PC-3 (cell line): ENCODE measurements at regions not wholly inside any gene's neighbourhood (a gene's known extent, or its start where the extent isn't known, plus 50 kb on each side); places are given as distances from the start of the nearest gene placed in this dataset.

Source experiments
- ATAC-seq: fragments of 200-7000 bp; cut with Tn5 transposase; 2 replicates; pipeline ENCODE4 v1.9.1; 2020; ENCODE audit warnings: mild to moderate bottlenecking, moderate library complexity
- BruUV-seq: library from RNA; stranded (reverse); fragments of 400-500 nt; replicated peaks from 2 replicates; lab custom pipeline; 2021; lab: Mats Ljungman, UMichigan
- CTCF ChIA-PET: fragments of 300-600 bp; sonication (Branson Sonifier 250); formaldehyde crosslinking; loops from one replicate; lab custom pipeline; 2022; ENCODE audit warnings: antibody characterized with exemption; lab: Charles Lee
- POLR2A ChIA-PET: fragments of 300-600 bp; sonication (Branson Sonifier 250); formaldehyde crosslinking; loops from one replicate; lab custom pipeline; 2022; ENCODE audit warnings: antibody characterized with exemption; ENCODE audit not compliant: unreplicated experiment; lab: Charles Lee
- DNase-seq: peaks from one replicate; pipeline ENCODE4 v3.0.0-alpha.2; 2015
- H2AFZ ChIP-seq: fragments of 300-600 bp; sonication (generic); 2 replicates; pipeline ENCODE4 v1.6.0; 2016; ENCODE audit warnings: antibody characterized with exemption, low read length
- H3F3A ChIP-seq: fragments of 300-600 bp; sonication (generic); one replicate; pipeline ENCODE4 v1.6.0; 2017; ENCODE audit warnings: antibody characterized with exemption, low read length, control low read depth, mild to moderate bottlenecking; ENCODE audit not compliant: unreplicated experiment
- H3K27ac ChIP-seq: fragments of 300-600 bp; sonication (generic); 2 replicates; pipeline ENCODE4 v1.5.1; 2016; ENCODE audit warnings: mild to moderate bottlenecking, low read length
- H3K27me3 ChIP-seq: fragments of 300-600 bp; sonication (generic); 2 replicates; pipeline ENCODE4 v1.6.1; 2016; ENCODE audit warnings: low read length, mixed read lengths
- H3K36me3 ChIP-seq: fragments of 300-600 bp; sonication (generic); 2 replicates; pipeline ENCODE4 v1.6.1; 2016; ENCODE audit warnings: low read depth, mixed run types, low read length, mixed read lengths
- H3K4me1 ChIP-seq: fragments of 300-600 bp; sonication (generic); 2 replicates; pipeline ENCODE4 v1.5.1; 2016; ENCODE audit warnings: low read length; ENCODE audit not compliant: insufficient read depth
- H3K4me2 ChIP-seq: fragments of 300-600 bp; sonication (generic); 2 replicates; pipeline ENCODE4 v1.6.0; 2016; ENCODE audit warnings: low read length
- H3K4me3 ChIP-seq: fragments of 300-600 bp; sonication (generic); 2 replicates; pipeline ENCODE4 v1.5.1; 2016; ENCODE audit warnings: mild to moderate bottlenecking, low read length, mixed read lengths
- H3K79me2 ChIP-seq: fragments of 300-600 bp; sonication (generic); 2 replicates; pipeline ENCODE4 v1.6.1; 2017; ENCODE audit warnings: low read length, mixed read lengths
- H3K9ac ChIP-seq: fragments of 300-600 bp; sonication (generic); 2 replicates; pipeline ENCODE4 v1.6.0; 2016; ENCODE audit warnings: mild to moderate bottlenecking, low read length
- H3K9me2 ChIP-seq: fragments of 300-600 bp; sonication (generic); replicated peaks from 2 replicates; pipeline ENCODE4 v1.6.1; 2016; ENCODE audit warnings: mixed run types, low read length, mixed read lengths
- H3K9me3 ChIP-seq: fragments of 300-600 bp; sonication (generic); 2 replicates; pipeline ENCODE4 v1.6.1; 2016; ENCODE audit warnings: low read length, mixed read lengths
- H4K20me1 ChIP-seq: fragments of 300-600 bp; sonication (generic); 2 replicates; pipeline ENCODE4 v1.6.1; 2016; ENCODE audit warnings: low read length, mixed read lengths
- EZH2 ChIP-seq: fragments of 300-600 bp; sonication (generic); IDR thresholded peaks from one replicate; pipeline ENCODE4 v1.6.1; 2017; ENCODE audit warnings: antibody characterized with exemption, mild to moderate bottlenecking, low read length; ENCODE audit not compliant: unreplicated experiment
- EZH2phosphoT487 ChIP-seq: fragments of 300-600 bp; sonication (generic); IDR thresholded peaks from 2 replicates; pipeline ENCODE4 v1.6.1; 2018; ENCODE audit warnings: mild to moderate bottlenecking, antibody characterized with exemption, low read length, borderline replicate concordance
- intact Hi-C: fragments of 100-400 bp; cut with micrococcal nuclease; formaldehyde crosslinking; loops from 2 replicates; pipeline ENCODE4 v1.9.0; 2023
- TF ChIP-seq, protein P1 (sequence below): fragments of 300-600 bp; sonication (generic); conservative IDR thresholded peaks from 2 replicates; pipeline ENCODE4 v1.5.1; 2017; ENCODE audit warnings: antibody characterized with exemption, low read depth, mild to moderate bottlenecking, low read length

DNA sequence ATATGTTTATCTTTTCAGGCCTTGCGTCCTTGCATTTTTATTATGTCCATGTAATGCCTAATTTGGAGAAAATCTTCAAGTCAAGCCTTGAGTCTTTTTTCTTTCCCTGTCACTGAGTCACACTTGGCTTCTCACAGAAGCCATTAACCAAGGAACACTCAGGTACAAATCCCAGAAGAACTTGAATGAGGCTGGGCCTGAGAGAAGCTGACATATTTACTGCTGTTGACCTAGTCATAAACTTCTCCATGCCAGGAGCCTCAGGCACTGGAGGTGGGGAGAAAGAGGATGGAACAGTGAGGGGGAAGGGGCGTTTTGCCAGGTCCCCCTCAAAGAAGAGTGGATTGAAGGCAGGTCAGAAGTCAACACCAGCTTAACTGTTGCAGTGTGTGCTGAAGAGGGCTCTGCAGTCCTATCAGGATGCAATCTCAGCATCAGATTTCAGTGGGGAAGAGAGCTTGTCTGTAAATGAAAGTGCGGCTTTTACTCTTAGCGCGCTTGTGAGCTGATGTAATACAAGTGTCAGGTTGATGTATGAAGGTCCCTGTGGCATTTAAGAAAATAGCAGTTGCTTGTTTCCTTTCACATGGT lies 526.0 kb downstream of the ETS1 start:
- 0 out of 2 replicates have a peak, but pooled peaks cover 5% of the 10 kb centered on the region for H3K4me1 ChIP-seq
- ChIA-PET CTCF (no interaction called here), POLR2A (no interaction called here)
- H3K4me2 ChIP-seq, result no peak overlapping the region
- no TSS peak for BruUV-seq
- H3K9me3 ChIP-seq, result no peaks in the 10 kb centered on the region
- no peak overlapping the region for H2AFZ ChIP-seq
- no peaks in the 10 kb centered on the region for H3K27me3 ChIP-seq
- DNase-seq (no peak), ATAC-seq (no peak)
- H3K79me2 ChIP-seq, result no peaks in the 10 kb centered on the region
- no peak overlapping the region for H3K4me3 ChIP-seq
- H3F3A ChIP-seq, result no peaks in the 10 kb centered on the region
- H3K27ac ChIP-seq, result no peak overlapping the region
- H3K9ac ChIP-seq, result no peak overlapping the region
- H4K20me1 ChIP-seq, result no peaks in the 10 kb centered on the region
- intact Hi-C loops, result no loop called here
- TF ChIP-seq EZH2phosphoT487 (no peak), EZH2 (no peak)
- TF ChIP-seq, protein P1, sequence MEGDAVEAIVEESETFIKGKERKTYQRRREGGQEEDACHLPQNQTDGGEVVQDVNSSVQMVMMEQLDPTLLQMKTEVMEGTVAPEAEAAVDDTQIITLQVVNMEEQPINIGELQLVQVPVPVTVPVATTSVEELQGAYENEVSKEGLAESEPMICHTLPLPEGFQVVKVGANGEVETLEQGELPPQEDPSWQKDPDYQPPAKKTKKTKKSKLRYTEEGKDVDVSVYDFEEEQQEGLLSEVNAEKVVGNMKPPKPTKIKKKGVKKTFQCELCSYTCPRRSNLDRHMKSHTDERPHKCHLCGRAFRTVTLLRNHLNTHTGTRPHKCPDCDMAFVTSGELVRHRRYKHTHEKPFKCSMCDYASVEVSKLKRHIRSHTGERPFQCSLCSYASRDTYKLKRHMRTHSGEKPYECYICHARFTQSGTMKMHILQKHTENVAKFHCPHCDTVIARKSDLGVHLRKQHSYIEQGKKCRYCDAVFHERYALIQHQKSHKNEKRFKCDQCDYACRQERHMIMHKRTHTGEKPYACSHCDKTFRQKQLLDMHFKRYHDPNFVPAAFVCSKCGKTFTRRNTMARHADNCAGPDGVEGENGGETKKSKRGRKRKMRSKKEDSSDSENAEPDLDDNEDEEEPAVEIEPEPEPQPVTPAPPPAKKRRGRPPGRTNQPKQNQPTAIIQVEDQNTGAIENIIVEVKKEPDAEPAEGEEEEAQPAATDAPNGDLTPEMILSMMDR, result no peak
- no peaks in the 10 kb centered on the region for H3K9me2 ChIP-seq
- no peaks in the 10 kb centered on the region for H3K36me3 ChIP-seq

DNA sequence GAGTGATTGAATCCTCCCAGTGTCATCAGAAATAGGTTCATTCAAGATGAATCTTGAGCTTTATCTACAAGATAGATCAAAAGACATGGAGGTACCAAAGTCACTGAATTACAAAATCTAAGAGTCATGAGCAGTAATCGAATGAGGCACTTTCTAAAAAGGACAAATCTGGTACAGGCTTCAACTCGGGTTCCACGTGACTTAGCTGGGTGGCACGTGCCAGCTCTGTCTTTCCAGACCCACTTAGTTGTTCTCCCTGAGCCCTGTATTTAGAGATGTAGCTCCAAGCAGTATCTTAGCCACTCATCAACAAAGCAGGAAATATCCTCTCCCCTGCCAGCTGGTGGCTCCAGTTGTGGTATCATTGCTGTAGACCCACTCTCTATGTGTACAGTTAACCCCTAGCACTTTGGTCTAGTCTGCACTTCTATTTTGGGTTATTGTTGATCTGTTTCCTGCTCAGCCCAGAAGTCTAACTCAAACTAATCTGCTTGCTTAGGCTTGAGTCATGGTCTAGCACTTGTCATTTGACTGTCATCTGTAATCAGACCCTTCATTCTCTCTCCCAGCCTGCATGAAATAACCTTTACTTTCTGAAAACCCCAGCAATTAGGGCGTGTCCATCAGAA lies 528.7 kb downstream of the ETS1 start:
- no peak overlapping the region for H3K4me2 ChIP-seq
- ChIA-PET CTCF (no interaction called here), POLR2A (no interaction called here)
- H3K4me1 ChIP-seq, result peaks cover 6% of the 10 kb centered on the region
- H3K9ac ChIP-seq, result no peak overlapping the region
- ATAC-seq (no peak), DNase-seq (peak; percentile 39)
- no peaks in the 10 kb centered on the region for H3F3A ChIP-seq
- TF ChIP-seq EZH2phosphoT487 (no peak), EZH2 (no peak)
- TF ChIP-seq, protein P1, result no peak
- H2AFZ ChIP-seq, result no peak overlapping the region
- H3K27ac ChIP-seq, result no peak overlapping the region
- H4K20me1 ChIP-seq, result no peaks in the 10 kb centered on the region
- H3K79me2 ChIP-seq, result no peaks in the 10 kb centered on the region
- no peaks in the 10 kb centered on the region for H3K9me2 ChIP-seq
- no peak overlapping the region for H3K4me3 ChIP-seq
- no peaks in the 10 kb centered on the region for H3K27me3 ChIP-seq
- H3K9me3 ChIP-seq, result no peaks in the 10 kb centered on the region
- intact Hi-C loops, result no loop called here
- no TSS peak for BruUV-seq
- H3K36me3 ChIP-seq, result no peaks in the 10 kb centered on the region

DNA sequence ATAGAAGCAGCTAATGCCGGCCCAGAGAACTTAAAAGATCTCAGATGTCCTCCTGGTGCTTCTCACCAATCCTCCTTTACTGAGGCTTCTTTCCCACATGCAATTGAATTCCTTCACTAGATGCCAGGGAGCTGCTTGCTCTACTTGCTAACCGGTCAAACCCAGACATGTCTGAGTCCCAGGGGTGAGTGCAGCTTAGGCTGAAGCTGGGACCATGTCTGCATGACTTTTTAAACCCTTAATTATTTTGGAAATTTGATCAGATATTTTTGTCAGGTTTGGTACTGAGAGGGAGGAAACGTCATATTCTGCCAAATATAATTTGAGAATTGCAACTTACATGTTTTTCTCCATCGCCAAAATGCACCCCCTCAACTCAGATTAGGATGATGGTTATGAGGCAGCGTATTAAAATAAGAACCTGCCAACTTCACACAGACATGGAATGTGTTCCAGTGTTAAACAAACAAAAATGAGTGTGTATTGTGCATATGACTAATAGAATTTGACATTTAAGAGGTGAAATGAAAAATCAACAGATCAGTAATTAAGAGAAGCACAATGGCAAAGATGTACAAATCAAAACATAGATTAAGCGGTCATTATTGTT lies 529.5 kb downstream of the ETS1 start:
- no peak overlapping the region for H3K4me3 ChIP-seq
- H3F3A ChIP-seq, result no peaks in the 10 kb centered on the region
- no peak for DNase-seq
- no peaks in the 10 kb centered on the region for H3K79me2 ChIP-seq
- no peaks in the 10 kb centered on the region for H3K27me3 ChIP-seq
- no peak overlapping the region for H3K9ac ChIP-seq
- no peaks in the 10 kb centered on the region for H4K20me1 ChIP-seq
- H3K9me2 ChIP-seq, result no peaks in the 10 kb centered on the region
- H3K4me1 ChIP-seq, result peaks cover 14% of the 10 kb centered on the region
- intact Hi-C loops, result no loop called here
- H3K36me3 ChIP-seq, result no peaks in the 10 kb centered on the region
- no peak overlapping the region for H3K4me2 ChIP-seq
- H3K9me3 ChIP-seq, result no peaks in the 10 kb centered on the region
- TF ChIP-seq EZH2phosphoT487 (no peak), EZH2 (no peak)
- TF ChIP-seq, protein P1, result no peak
- no peak overlapping the region for H2AFZ ChIP-seq
- BruUV-seq, result no TSS peak
- ATAC-seq, result no peak
- POLR2A ChIA-PET, result no interaction called here
- no peak overlapping the region for H3K27ac ChIP-seq
- CTCF ChIA-PET, result no interaction called here
